Endothelial cell of umbilical vein (primary cell): ENCODE measurements at regions not wholly inside any gene's neighbourhood (a gene's known extent, or its start where the extent isn't known, plus 50 kb on each side); places are given as distances from the start of the nearest gene placed in this dataset.

Experiments used
- CTCF ChIP-seq, 2 donors: IDR thresholded peaks; 1 replicate in 1 of 2; 2 replicates in 1 of 2; pipeline ENCODE4 v1.5.1; 2011; ENCODE audit warnings: low read length in 2 of 2, mild to moderate bottlenecking in 2 of 2, moderate library complexity in 2 of 2, control low read depth in 1 of 2, inconsistent platforms in 1 of 2, low read depth in 1 of 2; ENCODE audit not compliant: insufficient read depth in 1 of 2; ENCODE audit errors: extremely low read depth in 1 of 2
- JUN ChIP-seq: IDR thresholded peaks from 2 replicates; pipeline ENCODE4 v1.6.1; 2011; ENCODE audit warnings: borderline replicate concordance, low read depth; ENCODE audit not compliant: insufficient read length, insufficient read depth
- POLR2A ChIP-seq: IDR thresholded peaks from 2 replicates; pipeline ENCODE4 v1.6.1; 2012; ENCODE audit warnings: low read depth, mild to moderate bottlenecking, control low read depth, low read length

- TF ChIP-seq POLR2A (no peak), CTCF (IDR thresholded peaks at IDR 0.05; ENCODE audit: extremely low read depth in 1 of 2, insufficient read depth in 1 of 2, low read depth in 1 of 2, low read length in 2 of 2) (no peak), JUN (no peak)
Measured at GRCh38 chr22:49257551-49257961, 570.1 kb downstream of the BRD1 start.
